Epithelial cell of proximal tubule (primary cell): ENCODE measurements at regions not wholly inside any gene's neighbourhood (a gene's known extent, or its start where the extent isn't known, plus 50 kb on each side); places are given as distances from the start of the nearest gene placed in this dataset.

ENCODE experiments used
- DNase-seq: peaks from one replicate; pipeline ENCODE4 v3.0.0-alpha.2; 2011; ENCODE audit warnings: low read depth
- H3K4me3 ChIP-seq: 2 replicates; pipeline ENCODE4 v1.5.1; 2011; ENCODE audit warnings: low read depth, mild to moderate bottlenecking, low read length
- CTCF ChIP-seq: conservative IDR thresholded peaks from 2 replicates; pipeline ENCODE4 v1.5.1; 2012; ENCODE audit warnings: low read depth, mild to moderate bottlenecking, low read length

- TF ChIP-seq CTCF = no peak
- no peak overlapping the region for H3K4me3 ChIP-seq
- no peak for DNase-seq
These were observed 275.8 kb downstream of the KCNS3 start for GRCh38 chr2:18154259-18154658.

GRCh38 chr2:18153741-18154140, 275.3 kb downstream of the KCNS3 start:
- no peak for TF ChIP-seq CTCF
- no peak for DNase-seq
- no peak overlapping the region for H3K4me3 ChIP-seq

GRCh38 chr2:18151237-18151636, 272.8 kb downstream of the KCNS3 start:
- no peak for TF ChIP-seq CTCF
- DNase-seq = no peak

GRCh38 chr2:18149660-18150246, 271.3 kb downstream of the KCNS3 start:
- TF ChIP-seq CTCF = peak; percentile 86
- H3K4me3 ChIP-seq = no peak overlapping the region
- DNase-seq = no peak

More at GRCh38 chr2:18151237-18151636, 272.8 kb downstream of the KCNS3 start:
- H3K4me3 ChIP-seq = no peak overlapping the region

- TF ChIP-seq CTCF = no peak
- H3K4me3 ChIP-seq = no peak overlapping the region
- DNase-seq = no peak
These were observed 258.5 kb downstream of the KCNS3 start for GRCh38 chr2:18136881-18137475.

- no peak overlapping the region for H3K4me3 ChIP-seq
- no peak for DNase-seq
- TF ChIP-seq CTCF = no peak
These were observed 254.8 kb downstream of the KCNS3 start for GRCh38 chr2:18133310-18133709.

GRCh38 chr2:18132697-18133096, 254.2 kb downstream of the KCNS3 start:
- H3K4me3 ChIP-seq = no peak overlapping the region
- DNase-seq = no peak
- no peak for TF ChIP-seq CTCF
